ENCODE measurements at regions not wholly inside any gene's neighbourhood (a gene's known extent, or its start where the extent isn't known, plus 50 kb on each side); places are given as distances from the start of the nearest gene placed in this dataset.
A peak's percentile ranks its signal among the peaks of the same experiment; 100 is the strongest.

DNA sequence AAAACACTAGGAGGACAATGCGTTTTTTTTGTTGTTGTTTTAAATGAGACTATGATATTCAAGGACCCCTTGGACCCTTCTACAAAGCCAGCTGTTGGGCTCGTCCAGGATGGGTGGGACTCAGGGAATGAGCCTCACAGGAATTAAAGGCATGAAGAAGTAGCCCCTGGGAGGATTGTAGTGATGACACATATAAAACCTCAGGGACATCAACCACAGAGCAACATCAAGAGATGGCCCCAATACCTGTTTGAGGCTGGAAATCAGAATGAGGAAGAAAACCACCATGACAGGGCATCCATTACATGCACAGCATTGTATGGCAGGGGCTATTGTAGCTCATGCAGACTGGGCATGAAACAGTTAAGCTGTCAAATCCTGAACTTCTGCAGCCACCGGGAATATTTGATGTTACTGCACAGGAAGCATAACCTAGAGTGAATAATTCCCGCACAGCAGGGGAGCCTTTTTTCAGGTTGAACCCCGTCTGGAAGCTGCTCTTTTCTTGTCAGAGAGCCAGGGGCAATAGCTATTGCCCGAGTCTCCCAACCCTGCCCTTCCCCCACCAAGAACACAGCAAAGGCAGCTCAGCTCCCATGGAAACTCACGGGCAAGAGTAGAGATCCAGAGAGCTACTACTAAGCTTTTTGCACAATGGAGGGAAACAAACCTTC, 140.2 kb upstream of the FGGY start:
- DNase-seq = peak; percentile 85

DNA sequence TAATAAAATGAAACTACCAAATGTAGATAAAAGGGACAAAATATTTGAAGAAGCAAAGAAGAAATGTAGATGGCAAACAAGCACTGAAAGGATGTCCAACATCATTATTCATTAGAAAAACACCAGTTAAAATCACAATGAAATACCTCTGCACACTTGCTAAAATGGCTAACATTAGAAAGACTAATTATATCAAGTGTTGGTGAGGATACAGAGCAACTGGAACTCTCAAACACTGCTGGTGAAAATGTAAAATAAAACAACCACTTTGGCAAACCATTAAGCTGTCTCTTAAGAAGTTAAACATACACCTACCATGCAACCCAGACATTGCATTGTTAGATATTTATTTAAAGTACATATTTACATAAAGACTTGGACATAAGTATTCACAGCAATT, 138.6 kb upstream of the FGGY start:
- no peak for DNase-seq

DNA sequence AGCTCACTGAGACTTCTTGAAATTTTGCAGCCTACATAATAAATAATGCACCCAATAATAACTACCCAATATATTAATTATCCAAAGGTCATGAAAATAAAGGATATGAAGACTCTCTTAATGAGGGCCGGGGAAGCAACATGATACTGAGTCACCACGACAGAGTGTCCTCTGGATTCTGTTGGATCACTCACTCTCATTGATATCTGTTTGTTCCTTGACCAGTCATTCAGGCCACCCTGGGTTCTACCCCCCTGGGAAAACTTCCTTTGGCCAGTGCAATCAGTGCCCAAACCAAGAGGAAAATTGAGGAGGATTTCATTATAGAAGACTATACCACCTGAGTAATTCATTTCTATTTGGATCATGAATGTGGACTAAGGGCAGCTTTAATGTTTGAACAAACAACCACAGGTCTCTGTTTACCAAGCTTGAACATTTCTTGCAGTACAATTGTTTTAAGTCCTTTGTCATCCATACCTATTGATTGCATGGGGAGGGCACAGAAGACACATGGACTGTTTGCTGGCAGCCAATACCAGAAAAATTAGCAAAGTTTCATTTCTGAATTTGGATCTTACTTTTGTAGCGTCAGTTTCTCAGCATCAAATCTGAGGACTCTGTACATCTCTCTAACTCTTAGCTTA, 137.2 kb upstream of the FGGY start:
- no peak for DNase-seq

DNA sequence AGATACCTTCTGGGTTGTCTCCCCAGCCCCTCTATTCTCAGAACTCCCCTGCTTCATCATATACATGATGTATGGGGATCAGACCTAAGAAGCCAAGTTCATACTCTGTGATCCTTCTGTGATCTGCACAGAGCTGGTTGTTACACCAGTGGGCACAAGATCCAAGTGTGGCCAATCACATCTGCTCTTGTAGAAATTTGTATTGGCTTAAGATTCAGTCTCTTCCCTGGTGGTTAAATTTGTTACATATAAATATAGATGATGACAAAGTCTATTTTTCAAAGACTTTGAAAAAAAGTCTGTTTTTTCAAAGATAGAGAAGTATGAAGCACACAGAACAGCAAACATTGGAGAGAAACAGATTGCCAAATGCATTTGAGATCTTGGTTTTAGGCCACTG, 135.8 kb upstream of the FGGY start:
- DNase-seq = no peak

DNA sequence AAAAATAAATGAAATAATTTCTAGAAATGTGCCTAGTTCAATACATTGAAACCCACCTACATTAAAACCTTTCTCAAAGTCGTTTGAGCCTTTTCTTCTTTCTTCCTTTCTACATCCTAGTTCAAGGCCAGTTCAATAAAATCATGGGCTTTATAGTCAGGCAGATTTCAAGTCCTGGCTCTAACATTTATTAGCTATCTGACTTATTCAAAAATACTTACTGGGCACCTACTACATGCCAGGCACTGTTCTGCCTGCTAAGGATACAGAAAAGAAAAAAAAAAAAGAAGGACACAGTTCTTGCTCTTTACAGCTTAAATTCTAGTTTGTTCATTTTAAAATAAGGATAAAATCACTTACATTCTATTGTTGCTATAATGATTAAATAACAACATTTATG, 134.2 kb upstream of the FGGY start:
- DNase-seq = no peak

DNA sequence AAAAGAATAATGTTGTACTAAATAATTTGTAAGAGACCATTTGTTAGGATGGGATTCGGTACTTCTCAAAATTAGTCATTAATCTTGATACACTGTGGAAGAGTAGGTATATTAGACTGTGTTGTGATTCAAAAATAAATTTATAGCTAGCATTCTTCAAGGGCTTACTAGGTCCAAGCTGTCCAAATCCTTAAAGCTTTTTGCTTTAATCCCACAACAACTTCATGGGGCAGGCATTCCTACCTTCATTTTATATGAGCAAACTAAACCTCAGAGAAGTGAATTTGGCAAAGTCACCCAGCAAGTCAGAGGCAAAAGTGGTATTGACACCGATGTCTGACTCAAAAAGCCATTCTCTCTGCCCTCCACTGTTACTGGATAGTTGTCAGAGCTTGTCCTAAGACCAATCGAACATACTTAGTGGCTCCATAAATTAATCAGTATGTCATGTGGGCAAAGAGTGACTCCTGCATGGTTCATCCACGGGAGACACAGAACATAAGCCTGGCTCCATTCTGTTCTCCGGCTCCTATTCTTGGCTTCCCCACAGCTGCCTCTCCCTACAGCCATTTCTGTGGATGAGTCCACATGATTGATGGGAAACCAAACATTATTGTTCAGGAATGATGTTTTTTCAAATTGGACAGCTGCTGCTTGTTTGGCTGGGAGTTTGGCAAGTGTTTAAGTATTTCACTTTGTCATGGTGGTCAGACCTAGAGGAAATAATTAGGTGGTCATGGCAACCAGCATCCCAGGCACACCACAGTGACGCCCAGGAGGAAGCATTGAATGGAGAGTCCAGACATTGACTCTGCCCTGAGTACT, 133.4 kb upstream of the FGGY start:
- peak; percentile 84 for DNase-seq

DNA sequence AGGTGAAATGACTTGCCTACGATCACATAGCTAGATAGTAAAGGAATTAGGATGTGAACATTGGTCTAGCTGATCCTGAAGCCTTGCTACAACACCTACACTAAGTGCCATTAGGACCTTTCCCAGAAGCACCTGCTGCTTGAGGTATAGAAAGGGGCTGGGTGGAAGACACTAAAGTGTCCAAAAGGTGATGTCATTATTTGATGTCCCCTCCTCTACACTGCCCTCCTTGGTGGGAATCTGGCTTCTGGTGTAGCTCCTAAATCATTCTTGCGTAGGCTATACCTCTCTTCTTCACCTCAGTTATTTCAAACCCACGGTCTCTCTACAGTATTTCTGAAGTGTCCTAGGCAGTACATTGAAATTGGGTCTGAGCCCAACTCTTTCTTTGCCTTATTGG, 132.5 kb upstream of the FGGY start:
- DNase-seq = no peak

DNA sequence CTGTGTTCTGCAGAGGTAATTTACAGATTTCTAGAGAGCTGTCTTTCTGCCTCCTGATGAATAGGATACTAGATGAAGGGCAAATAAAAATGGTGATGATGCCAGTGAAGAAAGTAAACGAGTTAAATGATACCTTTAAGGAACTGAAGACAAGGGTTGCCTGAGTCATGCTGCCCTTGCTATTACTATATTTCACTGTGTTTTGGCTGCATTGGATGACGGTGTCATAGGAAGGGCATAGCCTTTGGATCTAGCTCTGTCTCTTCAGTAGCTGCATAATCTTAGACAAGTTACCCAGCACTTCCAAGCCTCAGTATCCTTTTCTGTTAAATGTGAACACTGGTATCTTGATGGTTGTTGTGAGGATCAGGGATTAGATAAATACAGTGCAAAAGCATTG, 131.5 kb upstream of the FGGY start:
- no peak for DNase-seq

DNA sequence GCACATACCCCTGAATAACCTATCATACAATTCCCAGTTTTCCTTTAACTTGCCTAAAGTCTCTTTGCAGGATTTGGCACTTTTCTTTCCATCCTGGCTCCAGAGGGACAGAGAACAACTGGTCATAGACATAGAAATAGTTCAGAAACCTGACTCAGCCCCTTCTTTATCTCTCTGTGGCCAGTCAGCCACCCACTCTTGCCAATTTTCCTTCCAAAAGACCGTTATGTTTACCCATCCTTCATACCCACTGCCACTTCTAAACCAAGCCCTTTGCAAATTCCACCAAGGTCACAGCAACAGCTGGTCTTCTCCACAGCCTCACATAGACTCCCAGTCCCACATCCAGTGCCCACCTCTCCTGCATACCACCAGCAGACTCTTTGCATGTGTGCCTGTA, 127.2 kb upstream of the FGGY start:
- DNase-seq = no peak

DNA sequence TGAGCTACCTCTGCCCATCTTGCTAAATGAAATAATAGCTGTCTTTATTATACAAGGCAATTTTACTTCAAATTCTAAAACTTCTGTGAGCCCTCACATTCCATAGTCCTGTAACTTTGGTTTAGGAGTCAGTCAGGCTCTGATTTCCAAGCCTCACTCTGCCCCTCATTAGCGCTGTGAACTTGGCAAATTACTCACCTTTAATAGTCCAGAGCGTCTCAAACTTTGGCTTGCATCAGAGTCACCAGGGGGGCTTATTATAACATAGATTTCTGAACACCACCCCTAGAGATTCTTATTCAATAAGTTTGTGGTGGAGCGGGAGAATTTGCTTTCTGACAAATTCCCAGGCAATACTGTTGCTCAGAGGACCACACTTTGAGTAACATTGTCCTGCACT, 126.2 kb upstream of the FGGY start:
- no peak for DNase-seq

DNA sequence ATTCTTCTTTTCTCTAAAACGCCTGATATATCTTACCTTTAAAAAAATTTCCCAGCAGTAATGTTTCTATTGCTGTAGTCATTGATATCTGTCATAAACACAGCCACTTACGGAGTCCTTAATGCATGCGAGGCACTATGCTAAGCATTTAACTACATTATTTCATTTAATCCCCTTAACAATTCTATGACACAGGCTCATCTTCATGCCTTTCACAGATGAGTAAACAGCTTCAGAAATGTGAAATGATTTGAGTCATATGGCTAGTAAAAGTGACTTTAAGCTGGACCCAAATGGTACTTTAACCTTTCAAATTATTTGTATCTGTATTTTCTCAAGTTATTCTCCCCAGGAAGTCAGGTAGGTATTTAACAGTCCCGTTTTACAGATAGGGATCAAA, 125.1 kb upstream of the FGGY start:
- DNase-seq = no peak

DNA sequence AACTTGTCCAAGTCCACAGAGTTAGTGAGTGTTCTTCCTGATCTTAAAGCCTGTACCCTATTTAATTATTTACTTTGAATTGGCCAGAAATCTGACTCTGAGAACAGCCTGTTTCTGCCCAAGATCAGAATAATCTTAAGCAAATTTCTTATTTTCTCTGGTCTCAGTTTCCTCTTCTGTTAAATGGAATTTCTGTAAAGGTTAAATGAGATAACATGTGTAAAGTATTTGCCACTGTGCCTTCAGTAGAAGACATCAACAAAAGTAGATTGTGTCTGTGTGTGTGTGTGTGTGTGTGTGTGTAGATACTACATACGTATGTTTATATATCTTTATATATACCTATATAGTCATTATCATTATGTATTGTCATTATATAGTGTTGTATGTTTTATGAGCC, 124.2 kb upstream of the FGGY start:
- no peak for DNase-seq

DNA sequence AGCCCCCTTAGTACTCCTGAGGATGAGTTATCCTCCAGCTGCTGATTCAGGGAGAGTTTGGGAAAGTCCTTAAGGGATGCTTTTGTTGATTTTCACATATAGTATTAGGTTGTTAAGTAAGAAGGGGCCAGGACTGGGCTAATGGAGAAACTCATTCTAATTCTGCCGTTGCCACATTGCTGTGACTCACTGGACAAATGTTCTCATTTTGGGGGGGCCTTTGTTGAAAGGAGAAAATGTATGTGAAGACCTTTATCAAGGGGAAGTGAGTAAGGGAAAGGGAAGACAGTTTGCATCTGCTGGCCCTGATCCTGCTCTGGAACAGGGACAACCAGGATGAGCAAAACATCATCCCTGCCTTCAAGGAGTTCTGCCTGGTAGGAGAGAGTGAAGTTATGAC, 123.2 kb upstream of the FGGY start:
- DNase-seq = no peak

DNA sequence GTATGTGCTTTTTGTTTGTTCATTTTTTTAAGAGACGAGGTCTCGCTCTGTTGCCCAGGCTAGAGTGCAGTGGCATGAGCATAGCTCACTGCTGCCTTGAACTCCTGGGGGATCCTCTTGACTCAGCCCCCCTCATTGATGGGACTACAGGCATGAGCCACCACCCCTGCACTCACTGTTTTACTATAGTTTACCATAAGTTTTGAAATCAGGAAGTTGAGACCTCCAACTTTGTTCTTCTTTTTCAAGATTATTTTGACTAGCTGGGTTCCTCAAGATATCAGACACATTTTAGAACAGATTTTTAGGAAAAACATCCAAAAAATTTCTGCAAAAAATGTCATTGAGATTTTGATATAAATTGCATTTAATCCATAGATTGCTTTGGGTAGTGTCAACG, 120.4 kb upstream of the FGGY start:
- no peak for DNase-seq

DNA sequence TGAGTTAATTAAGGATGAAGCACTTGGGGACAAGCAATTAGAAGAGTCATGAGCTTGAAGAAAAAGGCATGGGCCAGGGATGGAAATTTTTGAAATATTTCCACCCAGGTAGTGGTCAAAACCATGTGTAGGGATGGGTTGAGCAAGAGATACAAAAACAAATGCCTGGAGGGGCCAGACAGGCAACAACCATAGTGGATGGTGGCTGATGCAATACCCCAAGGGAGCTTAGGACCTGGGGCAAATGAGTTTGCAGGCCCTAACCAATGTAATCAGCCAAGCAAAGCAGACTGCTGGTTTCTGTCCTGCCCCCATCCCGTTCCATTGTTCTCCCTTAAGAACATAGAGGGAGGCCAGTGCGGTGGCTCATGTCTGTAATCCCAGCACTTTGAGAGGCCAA, 119.1 kb upstream of the FGGY start:
- DNase-seq = no peak

DNA sequence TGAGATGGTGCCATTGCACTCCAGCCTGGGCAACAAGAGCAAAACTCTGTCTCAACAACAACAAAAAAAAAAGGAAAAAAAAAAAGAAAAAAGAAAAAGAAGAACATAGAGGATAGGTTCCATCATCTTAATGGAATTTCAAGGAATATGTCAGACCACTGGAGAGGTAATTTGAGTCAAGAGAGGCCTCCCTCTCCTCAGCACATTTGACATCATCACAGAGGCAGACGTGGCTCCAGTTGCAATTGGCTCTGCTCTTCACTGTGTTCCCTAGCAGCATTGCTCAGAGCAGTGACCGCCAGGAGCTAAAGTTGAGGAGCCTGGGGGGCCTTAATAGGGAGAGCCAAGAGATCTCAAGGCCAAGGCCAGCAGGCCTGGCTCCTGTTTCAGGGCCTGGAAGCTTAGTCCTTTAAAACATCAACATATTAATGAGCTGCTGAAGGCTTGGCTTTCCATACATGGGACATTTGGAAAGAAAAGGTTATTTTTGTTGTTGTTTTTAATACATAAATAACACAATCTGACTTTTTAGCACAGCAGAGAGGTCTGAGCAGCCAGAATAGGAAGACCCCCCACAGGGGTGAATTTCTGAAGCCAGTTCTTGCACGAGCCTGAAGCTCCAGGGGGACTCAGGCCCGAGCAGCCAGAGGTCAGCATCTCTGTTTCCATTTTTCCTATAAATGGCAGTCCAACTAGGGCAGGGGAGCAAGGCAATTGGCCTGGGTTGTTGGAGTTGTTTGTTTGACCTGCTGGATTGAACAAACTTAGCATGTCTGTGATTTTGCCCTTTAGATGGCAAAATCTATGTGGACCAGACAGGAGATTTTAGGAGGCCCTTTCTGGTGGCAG, 118.3 kb upstream of the FGGY start:
- no peak for DNase-seq

DNA sequence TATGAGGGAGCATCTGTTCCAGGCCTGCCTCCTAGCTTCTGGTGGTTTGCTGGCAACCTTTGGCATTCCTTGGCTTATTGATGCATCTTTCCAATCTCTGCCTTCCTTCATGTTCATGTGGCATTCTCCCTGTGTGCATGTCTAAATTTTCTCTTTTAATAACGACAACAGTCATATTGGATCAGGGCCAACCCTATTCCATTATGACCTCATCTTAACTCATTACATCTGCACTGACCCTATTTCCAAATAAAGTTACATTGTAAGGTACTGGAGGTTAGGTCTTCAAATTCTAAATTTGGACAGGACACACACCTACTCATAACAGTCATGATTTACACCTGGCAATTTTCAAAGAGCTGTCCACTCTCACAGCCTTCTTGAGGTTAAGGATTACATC, 117.2 kb upstream of the FGGY start:
- no peak for DNase-seq

DNA sequence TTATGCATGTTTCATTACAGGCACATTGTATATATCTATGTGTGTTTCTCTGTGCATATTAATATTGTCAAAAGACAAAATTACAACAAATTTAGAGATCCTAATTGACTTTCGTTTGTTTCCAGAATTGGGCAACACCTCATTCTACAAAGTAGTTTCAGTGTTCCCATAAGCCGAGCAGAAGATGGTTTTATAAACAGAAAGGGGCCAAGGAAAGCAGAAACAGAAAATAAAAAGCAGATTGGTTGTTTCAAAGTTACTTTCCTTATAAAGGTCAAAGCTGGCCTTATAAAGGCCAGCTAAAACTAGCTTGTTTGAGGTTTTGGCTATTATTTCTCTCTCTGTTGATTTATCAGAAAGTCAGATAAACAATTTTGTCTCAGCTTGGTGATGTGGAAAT, 116.2 kb upstream of the FGGY start:
- DNase-seq = no peak

DNA sequence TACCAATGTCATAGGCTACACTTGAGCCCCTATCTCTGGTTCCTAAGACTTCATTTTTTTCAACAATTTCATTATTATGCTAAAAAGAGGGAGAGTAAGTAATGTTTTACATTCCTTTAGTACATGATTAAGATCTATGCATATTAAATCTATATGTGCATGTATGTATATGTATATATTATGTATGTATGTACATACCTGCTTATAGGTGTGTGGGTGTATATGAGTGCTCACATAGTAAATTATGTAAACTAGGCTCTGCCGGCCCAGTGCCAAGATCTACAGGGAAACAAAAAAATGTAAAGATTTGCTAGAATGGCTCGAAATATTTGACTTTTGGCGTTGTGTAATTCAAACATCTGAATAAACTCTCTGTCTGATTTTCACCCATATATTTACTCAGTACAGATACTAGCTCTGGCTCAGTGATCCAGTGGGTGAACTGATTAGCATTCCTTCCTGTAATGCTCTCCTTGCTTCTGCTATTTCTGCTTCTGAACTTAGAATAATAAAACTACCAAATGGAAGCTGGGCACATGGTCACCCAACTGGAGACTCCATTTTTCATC, 113.1 kb upstream of the FGGY start:
- no peak for DNase-seq

DNA sequence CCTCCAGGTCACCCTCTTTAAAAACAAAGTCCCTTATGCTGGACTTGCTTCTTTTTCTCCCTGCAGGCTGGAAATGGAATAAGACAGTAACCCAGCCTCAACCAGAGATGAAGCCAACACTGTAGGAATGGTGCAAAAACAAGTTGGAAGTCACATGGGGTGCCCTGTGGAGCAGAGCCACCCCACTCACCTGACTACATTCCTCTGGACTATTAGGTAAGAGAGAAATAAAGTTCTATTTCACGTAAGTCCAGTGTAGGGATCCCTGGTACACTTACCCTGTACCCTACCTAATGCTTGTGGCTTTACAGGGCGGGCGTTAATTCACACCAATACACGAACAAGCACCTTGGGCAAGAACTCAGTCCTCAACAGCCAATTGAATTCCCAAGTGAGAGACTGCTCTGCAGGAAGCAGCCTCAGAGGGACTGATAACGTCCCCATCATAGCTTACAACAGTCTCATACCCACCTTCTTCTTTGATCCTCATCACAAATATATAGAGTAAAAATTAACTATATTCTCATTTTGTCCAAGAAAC, 112.5 kb upstream of the FGGY start:
- no peak for DNase-seq

DNA sequence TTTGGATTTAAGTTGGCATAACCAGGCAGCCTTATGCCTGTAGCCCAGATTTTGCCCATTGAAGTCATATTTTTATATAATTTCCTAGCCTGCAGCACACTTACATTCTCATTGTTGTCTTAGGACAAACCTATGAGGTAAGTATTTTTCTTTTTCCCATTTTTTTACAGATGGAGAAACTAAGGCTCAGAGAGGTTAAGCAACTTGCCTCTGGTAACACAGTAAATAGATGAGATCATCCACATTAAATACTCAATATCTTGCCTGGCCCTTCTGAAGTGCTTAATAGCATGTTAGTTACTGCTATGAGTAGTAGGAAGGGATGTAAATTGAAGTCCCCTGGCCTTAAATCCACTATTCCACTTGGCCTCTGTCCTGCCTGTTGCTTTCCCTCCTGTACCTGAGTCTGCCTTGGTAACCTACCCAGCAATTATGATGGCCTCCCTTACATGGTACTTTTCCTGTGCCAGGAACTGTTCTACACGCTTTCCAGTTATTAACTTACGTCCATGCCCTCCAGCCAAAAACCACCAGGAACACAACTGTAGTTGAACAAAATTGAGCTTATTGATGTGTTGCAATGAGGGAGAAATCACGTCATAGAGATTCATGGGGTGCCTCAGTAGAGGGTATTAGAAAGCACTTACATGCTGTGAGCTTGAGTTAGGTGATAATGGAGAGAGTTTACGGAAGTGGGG, 111.6 kb upstream of the FGGY start:
- no peak for DNase-seq

DNA sequence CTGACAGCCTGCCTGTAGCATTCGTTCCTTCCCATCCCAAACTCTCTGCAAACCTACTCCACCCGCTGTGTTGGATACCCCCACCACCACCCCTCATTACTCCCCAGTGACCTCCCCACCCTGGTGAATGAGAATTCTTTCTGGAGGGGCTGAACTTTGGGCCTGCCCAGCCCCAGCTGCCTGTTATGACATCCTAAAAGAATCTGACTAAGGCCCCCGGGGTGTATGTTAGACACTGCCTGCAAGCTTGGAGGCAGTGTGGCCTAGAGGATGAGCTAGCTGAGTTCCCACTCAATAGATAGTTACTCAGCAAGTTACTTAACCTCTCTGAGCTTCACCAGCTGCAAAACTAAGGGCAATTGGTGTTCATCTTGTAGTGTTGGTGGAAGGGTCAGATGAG, 110.2 kb upstream of the FGGY start:
- no peak for DNase-seq

Measured in NCI-H146 (cell line).